ENCODE measurements at regions not wholly inside any gene's neighbourhood (a gene's known extent, or its start where the extent isn't known, plus 50 kb on each side); places are given as distances from the start of the nearest gene placed in this dataset.

DNA sequence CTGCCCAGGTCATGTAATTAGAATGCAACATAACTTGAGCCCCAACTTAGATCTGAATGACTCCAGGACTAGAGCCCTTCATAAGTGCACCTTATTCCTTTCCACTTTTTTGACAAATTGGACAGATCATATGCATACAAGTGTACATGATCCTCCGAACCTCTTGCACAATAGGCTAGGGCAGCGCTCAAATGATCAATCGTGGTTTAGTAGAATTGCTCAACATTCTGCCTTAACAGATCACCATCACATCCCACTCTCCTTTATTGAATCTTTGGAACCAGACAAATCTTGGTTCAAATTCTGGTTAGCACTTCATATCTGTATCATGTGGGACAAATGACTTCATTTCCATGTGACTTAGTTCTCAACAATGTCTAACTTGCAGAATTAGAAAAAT is 106.8 kb upstream of the CDIN1 start:
- TF ChIP-seq POLR2AphosphoS5 (IDR thresholded peaks at IDR 0.05; ENCODE audit: low read depth, low read length) (no peak), EZH2 (IDR thresholded peaks at IDR 0.05) (no peak)
- TF ChIP-seq, protein P1, sequence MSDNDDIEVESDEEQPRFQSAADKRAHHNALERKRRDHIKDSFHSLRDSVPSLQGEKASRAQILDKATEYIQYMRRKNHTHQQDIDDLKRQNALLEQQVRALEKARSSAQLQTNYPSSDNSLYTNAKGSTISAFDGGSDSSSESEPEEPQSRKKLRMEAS (IDR thresholded peaks at IDR 0.05) = no peak
- TF ChIP-seq, protein P2, sequence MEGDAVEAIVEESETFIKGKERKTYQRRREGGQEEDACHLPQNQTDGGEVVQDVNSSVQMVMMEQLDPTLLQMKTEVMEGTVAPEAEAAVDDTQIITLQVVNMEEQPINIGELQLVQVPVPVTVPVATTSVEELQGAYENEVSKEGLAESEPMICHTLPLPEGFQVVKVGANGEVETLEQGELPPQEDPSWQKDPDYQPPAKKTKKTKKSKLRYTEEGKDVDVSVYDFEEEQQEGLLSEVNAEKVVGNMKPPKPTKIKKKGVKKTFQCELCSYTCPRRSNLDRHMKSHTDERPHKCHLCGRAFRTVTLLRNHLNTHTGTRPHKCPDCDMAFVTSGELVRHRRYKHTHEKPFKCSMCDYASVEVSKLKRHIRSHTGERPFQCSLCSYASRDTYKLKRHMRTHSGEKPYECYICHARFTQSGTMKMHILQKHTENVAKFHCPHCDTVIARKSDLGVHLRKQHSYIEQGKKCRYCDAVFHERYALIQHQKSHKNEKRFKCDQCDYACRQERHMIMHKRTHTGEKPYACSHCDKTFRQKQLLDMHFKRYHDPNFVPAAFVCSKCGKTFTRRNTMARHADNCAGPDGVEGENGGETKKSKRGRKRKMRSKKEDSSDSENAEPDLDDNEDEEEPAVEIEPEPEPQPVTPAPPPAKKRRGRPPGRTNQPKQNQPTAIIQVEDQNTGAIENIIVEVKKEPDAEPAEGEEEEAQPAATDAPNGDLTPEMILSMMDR (IDR thresholded peaks at IDR 0.05 in 2 of 3, conservative IDR thresholded peaks at IDR 0.05 in 1 of 3; ENCODE audit: borderline replicate concordance in 1 of 3, insufficient read depth in 1 of 3, low read depth in 2 of 3, low read length in 2 of 3) = no peak
- TF ChIP-seq, protein P3, sequence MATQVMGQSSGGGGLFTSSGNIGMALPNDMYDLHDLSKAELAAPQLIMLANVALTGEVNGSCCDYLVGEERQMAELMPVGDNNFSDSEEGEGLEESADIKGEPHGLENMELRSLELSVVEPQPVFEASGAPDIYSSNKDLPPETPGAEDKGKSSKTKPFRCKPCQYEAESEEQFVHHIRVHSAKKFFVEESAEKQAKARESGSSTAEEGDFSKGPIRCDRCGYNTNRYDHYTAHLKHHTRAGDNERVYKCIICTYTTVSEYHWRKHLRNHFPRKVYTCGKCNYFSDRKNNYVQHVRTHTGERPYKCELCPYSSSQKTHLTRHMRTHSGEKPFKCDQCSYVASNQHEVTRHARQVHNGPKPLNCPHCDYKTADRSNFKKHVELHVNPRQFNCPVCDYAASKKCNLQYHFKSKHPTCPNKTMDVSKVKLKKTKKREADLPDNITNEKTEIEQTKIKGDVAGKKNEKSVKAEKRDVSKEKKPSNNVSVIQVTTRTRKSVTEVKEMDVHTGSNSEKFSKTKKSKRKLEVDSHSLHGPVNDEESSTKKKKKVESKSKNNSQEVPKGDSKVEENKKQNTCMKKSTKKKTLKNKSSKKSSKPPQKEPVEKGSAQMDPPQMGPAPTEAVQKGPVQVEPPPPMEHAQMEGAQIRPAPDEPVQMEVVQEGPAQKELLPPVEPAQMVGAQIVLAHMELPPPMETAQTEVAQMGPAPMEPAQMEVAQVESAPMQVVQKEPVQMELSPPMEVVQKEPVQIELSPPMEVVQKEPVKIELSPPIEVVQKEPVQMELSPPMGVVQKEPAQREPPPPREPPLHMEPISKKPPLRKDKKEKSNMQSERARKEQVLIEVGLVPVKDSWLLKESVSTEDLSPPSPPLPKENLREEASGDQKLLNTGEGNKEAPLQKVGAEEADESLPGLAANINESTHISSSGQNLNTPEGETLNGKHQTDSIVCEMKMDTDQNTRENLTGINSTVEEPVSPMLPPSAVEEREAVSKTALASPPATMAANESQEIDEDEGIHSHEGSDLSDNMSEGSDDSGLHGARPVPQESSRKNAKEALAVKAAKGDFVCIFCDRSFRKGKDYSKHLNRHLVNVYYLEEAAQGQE (IDR thresholded peaks at IDR 0.05; ENCODE audit: low read depth) = no peak

Measured in HCT116 (cell line).